ENCODE measurements at regions not wholly inside any gene's neighbourhood (a gene's known extent, or its start where the extent isn't known, plus 50 kb on each side); places are given as distances from the start of the nearest gene placed in this dataset.

DNA sequence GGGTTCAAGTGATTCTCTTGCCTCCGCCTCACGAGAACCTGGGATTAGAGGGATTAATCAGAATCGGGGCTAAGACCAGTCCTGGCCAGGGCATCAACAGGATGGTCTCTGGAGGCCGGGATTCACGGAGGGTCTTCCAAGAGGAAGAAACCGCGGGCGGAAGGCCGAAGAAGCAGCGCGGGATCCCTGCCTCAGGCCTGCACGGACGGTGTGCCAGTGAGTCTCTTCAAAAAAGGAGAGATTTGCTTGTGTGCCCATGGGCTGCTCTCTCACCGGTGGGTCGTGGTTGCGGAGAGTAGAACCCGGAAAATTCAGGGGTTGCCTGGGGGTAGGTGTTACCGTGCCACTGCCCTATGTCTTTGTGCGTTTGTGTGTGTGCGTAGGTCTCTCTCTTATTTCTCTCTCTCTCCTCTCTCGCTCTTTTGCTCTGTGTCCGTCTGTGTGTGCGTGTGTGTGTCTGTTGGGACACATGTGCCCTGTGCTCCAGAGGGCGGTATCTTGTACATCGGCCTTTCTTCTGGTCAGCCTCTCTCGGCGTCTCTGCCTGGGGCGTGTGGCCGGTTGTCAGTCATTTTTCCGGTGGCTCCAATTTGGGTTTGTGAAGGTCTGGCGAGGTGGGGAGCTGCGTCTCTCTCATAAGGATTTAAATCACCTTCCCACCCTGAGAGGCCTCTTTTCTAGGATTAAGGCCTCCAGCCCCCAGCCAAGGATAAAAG is 613.2 kb downstream of the KCNJ18 start:
- TF ChIP-seq POLR2A (IDR thresholded peaks at IDR 0.05; ENCODE audit: low read depth, low read length) (no peak), TAF1 (IDR thresholded peaks at IDR 0.05; ENCODE audit: borderline replicate concordance, low read depth, low read length) (no peak)
